ENCODE measurements at regions not wholly inside any gene's neighbourhood (a gene's known extent, or its start where the extent isn't known, plus 50 kb on each side); places are given as distances from the start of the nearest gene placed in this dataset.

DNA sequence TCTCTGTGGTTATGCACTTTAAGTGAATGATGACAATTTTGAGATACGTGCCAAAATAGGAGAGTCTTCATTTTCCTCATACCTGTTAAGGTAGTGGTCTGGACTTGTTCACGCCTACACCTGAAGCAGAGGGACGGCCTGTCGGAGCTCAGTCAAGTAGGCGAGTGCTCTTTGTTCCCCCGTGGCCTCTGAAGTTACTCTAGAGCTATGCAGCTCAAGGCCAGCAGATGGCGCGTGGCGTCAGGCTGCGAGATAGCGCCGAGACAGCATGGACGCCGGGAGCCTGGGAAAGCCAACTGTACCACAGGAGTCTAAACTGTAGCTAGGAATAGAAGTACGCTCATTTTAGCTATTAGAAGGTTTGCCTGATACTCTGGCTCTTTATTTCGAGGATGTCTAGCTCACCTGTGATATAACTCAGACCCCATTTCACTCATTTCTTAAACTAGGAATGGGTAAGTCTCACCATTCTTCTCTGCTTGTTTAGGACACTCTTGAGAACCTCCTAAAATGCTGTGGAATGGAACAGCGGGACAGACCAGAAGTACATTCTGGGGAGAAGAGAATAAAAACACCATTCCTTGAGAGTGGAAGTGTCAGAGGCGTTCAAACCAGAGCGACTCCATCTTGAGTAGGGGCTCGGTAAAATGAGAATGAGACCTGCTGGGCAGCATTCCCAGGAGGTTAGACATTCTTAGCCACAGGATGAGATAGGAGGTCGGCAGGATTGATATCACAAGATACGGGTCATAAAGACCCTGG, 267.4 kb upstream of the HMGA2 start:
- peak; percentile 90 for DNase-seq (ENCODE audit: low read depth)

DNA sequence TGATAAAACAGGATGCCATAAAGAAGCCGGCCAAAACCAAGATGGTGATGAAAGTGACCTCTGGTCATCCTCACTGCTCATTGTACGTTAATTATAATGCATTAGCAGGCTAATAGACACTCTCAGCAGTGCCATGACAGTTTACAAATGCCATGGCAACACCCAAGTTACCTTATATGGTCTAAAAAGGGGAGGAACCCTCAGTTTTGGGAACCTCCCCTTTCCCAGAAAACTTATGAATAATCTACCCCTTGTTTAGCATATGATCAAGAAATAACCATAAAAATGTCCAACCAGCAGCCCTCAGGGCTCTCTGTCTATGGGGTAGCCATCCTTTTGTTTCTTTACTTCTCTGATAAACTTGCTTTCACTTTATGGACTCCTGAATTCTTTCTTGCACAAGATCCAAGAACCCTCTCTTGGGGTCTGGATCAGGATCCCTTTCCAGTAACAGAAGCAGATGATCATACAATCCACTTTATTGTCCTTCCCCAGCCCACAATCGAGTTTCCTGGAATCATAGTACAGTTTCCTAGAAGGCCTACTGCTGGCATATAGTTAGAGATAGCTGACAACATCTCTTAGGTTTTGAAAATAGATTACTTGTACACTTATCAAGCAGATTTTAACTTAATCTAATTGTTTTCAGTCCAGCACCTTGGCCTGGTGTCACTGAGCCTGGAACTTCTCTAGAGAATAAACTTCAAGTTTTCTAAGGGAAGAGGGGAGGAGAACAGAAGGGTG, 266.7 kb upstream of the HMGA2 start:
- DNase-seq (ENCODE audit: low read depth), result no peak

- DNase-seq (ENCODE audit: low read depth), result peak; percentile 41
Observed at GRCh38 chr12:65560286-65560685, 264.0 kb upstream of the HMGA2 start.

DNA sequence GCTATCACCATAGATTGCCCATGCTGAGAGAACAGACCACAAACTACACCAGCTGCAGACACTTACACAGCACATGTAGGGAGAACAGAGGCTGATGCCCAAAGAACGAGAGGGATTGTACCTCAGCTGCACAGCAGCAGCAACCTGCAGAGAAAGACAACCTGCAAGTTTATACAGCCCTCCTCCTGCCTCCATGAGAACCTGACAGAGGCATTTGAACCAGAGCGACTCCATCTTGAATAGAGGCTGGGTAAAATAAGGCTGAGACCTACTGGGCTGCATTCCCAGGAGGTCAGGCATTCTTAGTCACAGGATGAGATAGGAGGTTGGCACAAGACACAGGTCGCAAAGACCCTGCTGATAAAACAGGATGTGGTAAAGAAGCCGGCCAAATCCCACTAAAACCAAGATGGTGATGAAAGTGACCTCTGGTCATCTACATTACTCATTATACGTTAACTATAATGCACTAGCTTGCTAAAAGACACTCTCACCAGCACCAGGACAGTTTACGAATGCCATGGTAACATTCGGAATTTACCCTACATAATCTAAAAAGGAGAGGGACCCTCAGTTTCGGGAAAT, 262.4 kb upstream of the HMGA2 start:
- DNase-seq (ENCODE audit: low read depth), result peak; percentile 96

DNA sequence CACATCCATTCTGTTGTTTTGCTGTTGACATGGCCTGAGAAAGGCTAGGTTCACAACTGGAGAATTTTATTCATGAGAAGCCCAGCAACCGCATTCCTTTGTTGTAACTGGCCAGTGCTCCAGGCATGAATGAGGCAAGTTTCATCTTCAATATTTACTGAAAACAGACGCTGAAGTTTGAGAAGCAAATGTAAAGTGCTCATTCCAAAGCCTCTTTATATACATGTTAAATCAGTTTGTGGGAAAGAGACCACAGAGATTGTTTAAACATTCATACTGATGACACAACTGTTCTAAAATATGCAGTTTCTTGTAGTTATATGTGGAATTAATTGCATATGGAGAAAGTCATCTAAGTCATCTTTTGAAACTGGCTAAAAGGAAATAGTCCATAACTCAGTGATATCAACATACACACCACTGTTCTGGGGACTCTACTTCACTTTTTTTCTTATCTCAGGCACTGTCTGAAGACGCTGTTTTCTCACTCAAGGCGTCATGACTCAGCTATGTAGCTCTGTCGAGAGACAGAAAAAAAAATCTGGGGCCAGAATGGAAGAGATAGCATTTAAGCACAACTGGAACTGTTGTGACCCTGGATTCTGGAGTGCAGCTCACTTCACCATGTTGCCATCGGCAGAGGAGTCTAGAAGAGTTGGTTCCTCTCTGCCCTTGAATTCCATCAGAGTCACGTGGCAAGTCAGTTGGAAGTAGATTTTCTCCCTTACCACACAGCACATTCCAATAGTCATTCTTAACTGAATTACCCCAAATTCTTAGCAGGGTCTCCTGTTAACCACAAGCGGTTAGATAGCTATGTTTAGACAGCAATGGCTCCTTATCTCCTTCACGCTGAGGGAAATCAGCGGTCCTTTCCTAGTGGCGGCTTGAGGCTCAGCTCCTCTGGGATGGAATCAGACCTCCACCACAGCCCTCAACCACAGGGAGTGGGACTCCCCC, 258.4 kb upstream of the HMGA2 start:
- DNase-seq (ENCODE audit: low read depth), result peak; percentile 94

- DNase-seq (ENCODE audit: low read depth), result peak; percentile 27
Observed at GRCh38 chr12:65566751-65567150, 257.5 kb upstream of the HMGA2 start.

DNA sequence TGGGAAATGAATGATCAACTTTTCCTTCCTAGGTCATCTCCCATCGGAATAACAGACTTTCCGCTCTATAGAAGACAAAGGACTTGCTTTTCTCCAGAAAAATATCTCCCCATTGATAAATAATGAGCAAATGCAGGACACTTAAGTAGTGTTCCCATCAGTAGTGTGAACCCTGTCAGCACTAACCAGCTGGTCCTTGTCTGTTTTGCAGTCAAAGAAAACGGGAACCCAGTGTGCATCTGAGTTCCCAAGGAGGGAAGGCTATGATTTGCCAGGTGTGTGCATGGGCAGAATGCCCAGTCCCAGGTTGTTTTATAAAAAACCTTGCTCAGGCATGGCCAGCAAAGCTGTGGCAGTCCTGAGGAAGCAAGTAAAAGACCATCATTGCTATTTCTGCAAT, 256.5 kb upstream of the HMGA2 start:
- DNase-seq (ENCODE audit: low read depth), result no peak

GRCh38 chr12:65568517-65568916, 255.8 kb upstream of the HMGA2 start:
- DNase-seq (ENCODE audit: low read depth), result peak; percentile 37

- no peak for DNase-seq (ENCODE audit: low read depth)
Observed at GRCh38 chr12:65570451-65571130, 253.7 kb upstream of the HMGA2 start.

DNA sequence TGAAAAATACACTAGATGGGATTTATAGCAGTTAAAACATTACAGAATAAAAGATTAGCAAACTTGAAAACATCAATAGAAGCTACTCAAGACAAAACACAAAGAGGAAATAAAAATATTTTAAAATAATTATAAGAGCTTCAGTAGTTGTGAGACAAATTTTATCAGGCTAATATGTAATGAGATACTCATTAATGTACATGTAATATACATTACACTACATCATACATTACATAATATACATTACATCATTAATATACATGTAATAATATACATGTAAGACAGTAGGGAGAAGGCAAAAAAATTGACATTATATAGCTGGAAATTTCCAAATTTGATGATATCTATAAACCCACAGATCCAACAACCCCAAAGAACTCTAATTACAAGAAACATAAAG, 249.4 kb upstream of the HMGA2 start:
- no peak for DNase-seq (ENCODE audit: low read depth)

GRCh38 chr12:65584016-65584415, 240.3 kb upstream of the HMGA2 start:
- DNase-seq (ENCODE audit: low read depth), result no peak

DNA sequence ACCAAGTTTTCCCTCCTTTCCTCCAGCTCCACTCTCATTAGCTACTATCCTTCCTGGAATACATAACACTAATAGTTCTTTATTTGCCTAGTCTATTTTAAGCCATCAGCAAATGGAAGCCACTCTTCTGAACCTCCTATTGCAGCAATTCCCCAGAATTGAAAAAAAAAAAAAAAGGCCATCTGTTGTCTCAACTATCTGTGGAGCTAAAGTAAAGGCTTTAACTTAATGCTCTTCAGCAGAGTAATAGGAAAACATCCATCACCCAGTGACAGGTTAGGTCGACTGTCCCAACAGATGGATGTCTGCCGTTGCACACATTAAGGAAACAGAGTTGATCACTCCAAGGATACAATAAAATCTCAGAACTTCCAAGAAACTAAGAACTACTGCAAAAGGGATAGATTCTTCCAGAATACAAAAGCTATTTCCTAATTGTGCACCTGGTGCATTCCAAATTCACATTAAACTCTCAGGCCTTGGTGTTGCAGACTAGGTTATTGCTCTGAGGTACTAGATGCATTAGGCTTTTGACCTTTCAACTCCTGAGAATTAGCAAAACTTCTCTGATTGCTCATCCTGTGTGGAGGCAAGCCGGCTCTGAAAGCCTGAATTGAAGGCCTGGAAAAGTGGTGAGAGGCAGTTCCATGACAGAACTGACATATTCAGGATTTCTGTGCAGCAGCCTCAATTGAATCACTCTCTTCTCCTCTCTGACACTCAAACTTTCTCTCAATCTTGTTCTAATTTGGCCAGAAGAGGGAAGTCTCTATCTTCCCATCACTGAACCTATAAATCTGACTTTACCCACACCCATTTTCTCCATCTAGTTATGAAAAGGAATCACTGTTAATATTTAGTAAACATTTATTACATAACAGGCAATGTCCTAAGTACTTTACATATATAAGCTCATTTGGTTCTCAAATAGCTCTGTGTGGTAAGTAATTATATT, 238.4 kb upstream of the HMGA2 start:
- no peak for DNase-seq (ENCODE audit: low read depth)

DNA sequence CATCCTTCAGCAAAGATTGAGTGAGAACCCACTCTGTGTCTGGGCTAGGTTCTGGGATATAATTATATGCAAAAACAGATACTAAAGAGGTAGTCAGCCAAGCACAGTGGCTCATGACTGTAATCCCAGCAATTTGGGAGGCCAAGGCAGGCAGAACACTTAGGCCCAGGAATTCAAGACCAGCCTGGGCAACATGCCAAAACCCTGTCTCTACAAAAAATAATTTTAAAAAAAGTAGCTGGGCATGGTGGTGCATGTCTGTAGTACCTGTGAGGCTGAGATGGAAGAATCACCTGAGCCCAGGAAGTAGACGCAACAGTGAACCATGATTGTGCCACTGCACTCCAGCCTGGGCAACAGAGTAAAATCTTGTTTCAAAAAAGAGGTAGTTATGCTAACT, 237.5 kb upstream of the HMGA2 start:
- DNase-seq (ENCODE audit: low read depth), result no peak

DNA sequence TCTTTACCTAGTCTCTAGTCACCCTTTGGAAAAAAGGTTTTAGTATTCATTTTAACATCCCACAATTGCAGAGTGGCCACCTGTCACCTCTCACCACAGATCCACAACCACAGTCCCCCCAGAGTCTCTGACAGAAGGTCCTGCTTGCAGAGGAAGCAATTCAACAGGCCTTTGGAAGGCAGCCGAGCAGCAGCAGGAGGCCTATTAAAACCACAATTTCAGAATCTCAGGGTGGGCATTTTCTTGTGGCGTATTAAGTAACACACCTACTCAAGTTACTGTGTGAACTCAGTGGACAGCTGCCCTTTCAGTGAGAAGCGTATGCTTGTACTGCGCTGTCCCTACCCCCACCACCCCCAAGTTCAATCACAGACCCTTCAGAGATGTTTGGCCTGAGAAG, 234.0 kb upstream of the HMGA2 start:
- DNase-seq (ENCODE audit: low read depth), result no peak

GRCh38 chr12:65592416-65592815, 231.9 kb upstream of the HMGA2 start:
- DNase-seq (ENCODE audit: low read depth), result no peak

DNA sequence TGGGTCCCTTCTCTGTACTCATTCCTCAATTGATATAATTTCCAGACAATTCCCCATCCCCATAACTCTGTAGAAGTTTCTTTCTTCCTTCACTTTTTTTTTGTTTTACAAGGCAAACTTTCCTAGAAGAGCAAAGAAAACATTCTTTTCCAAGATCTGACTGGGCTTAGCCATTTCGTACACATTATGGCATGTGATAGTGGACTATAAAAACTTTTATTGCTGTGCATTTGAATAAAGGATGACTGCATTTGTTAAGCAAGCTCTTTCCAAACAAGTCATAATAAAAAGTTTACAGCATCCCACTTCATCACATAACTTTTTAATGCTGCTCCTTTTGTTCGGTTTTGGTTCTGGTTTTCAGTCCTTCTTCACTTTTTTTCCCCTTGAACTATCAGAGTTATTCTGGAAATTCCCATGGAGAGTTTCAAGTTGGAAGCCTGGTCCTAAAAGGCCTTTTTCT, 231.0 kb upstream of the HMGA2 start:
- DNase-seq (ENCODE audit: low read depth), result no peak

GRCh38 chr12:65594409-65594808, 229.9 kb upstream of the HMGA2 start:
- no peak for DNase-seq (ENCODE audit: low read depth)

DNA sequence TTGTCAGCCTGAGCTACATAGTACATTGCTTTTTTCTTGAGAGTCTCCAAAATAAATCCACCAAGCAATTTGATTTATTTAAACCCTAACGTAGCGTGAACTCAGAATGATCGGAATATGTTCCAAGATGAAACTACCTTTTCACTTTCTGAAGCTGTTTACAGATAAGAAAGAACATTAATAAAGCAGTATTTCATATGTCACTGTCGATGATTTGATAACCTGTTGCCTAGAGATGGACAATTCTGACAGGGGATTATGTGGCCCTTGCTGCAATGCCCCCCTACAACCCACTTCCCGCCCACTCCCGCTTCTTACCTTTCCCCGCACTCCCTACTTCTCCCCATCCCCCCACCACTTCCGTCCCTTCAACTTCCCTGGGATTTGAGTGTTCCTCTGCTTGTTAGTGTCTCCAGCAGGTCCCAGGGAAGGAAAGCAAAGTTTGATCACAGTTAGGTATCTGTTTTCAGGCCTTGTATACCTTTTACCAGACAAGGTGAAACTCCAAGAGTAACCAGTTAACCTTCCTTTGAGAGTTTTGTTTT, 229.2 kb upstream of the HMGA2 start:
- no peak for DNase-seq (ENCODE audit: low read depth)

DNA sequence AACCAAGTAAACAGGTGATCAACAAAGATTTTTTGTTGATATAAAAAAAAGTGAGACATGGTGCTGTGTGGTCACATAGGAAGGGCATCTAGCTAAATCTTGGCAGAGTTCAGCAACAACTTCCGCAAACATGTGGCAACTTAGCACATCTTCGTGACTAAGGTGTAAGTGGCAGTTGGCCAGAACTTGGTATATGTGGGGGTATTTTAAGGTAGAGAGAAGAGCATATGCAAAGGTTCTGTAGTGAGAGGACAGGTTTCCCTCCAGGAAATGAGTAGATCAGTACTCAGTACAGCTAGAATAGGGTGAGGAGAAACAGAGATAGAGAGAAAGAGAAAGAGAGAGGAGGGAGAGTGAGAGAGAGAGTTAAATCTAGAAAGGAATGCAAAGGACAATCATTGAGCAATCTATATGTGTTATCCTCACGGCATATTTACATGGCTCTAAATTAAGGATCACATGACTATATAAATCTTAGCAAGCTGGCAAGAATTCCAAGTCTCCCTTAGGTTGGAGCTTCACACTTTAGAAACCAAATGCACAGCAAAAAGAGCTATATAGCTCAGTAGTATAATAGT, 227.7 kb upstream of the HMGA2 start:
- no peak for DNase-seq (ENCODE audit: low read depth)

- DNase-seq (ENCODE audit: low read depth), result no peak
Observed at GRCh38 chr12:65597527-65597926, 226.8 kb upstream of the HMGA2 start.

Measured in ELR (cell line).